ENCODE measurements at regions not wholly inside any gene's neighbourhood (a gene's known extent, or its start where the extent isn't known, plus 50 kb on each side); places are given as distances from the start of the nearest gene placed in this dataset.

DNA sequence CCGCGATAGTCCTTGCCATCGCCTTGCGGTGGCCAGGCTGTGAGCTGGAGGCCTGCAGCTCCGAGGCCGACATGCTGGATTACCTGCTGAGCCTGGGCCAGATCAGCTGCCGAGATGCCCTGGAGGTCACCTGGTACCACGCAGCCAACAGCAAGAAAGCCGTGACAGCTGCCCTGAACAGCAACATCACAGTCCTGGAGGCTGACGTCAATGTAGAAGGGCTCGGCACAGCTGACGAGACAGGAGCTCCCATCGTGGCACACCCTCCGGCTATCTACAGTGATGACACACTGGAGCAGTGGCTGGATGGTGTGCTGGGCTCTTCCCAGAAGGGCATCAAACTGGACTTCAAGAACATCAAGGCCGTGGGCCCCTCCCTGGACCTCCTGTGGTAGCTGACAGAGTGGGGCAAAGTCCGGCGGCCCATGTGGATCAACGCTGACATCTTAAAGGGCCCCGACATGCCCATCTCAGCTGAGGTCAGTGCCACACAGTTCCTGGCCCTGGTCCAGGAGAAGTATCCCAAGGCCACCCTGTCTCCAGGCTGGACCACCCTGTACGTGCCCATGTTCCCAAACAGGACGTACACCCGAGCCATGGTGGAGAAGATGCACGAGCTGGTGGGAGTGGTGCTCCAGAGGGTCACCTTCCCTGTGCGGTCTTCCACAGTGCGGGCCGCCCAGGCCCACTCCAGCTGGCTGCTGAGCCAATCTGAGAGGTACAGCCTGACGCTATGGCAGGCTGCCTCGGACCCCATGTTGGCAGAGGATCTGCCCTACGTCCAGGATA is 70.2 kb downstream of the FAM43A start:
- Histone ChIP-seq H3K9ac (ENCODE audit: low read length in 5 of 5) (no peak overlapping the region), H3K4me1 (ENCODE audit: control insufficient read depth in 5 of 5, insufficient read depth in 5 of 5, low read length in 5 of 5) (peaks cover under 1 to 21% (median 20%) of the 10 kb centered on the region in 5 donors), H3K4me3 (ENCODE audit: low read depth in 1 of 5, low read length in 5 of 5) (no peak overlapping the region), H3K9me3 (ENCODE audit: control insufficient read depth in 5 of 5, low read length in 5 of 5) (no peaks in the 10 kb centered on the region), H3K27me3 (ENCODE audit: control insufficient read depth in 5 of 5, insufficient read depth in 4 of 5, low read length in 5 of 5) (peaks cover 0 to 6% (median 0%) of the 10 kb centered on the region in 5 donors), H3K27ac (ENCODE audit: low read depth, low read length) (no peak overlapping the region), H3K36me3 (ENCODE audit: control insufficient read depth in 5 of 5, insufficient read depth in 5 of 5, low read length in 5 of 5) (no peaks in the 10 kb centered on the region)

DNA sequence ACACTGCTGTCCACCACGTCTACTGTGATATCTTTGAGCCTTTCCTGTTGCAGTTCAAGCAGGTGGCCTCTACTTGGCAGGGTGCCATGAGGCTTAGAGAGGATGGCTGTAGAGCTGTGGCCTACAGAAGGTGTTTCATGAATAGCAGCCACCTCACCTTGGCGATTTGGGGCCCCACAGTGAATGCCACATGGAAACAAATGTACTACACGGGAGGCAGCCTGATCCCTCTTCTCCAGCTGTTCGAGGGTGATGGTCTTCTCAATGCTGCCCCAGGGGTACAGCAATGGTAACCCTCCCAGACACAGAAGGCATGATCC is 70.7 kb downstream of the FAM43A start:
- Histone ChIP-seq H3K27ac (ENCODE audit: low read depth, low read length) (no peak overlapping the region), H3K4me1 (ENCODE audit: control insufficient read depth in 5 of 5, insufficient read depth in 5 of 5, low read length in 5 of 5) (peaks cover 2 to 25% (median 25%) of the 10 kb centered on the region in 5 donors), H3K27me3 (ENCODE audit: control insufficient read depth in 5 of 5, insufficient read depth in 4 of 5, low read length in 5 of 5) (peaks cover 0 to 9% (median under 1%) of the 10 kb centered on the region in 5 donors), H3K9me3 (ENCODE audit: control insufficient read depth in 5 of 5, low read length in 5 of 5) (no peaks in the 10 kb centered on the region), H3K36me3 (ENCODE audit: control insufficient read depth in 5 of 5, insufficient read depth in 5 of 5, low read length in 5 of 5) (no peaks in the 10 kb centered on the region), H3K4me3 (ENCODE audit: low read depth in 1 of 5, low read length in 5 of 5) (no peak overlapping the region), H3K9ac (ENCODE audit: low read length in 5 of 5) (no peak overlapping the region)

DNA sequence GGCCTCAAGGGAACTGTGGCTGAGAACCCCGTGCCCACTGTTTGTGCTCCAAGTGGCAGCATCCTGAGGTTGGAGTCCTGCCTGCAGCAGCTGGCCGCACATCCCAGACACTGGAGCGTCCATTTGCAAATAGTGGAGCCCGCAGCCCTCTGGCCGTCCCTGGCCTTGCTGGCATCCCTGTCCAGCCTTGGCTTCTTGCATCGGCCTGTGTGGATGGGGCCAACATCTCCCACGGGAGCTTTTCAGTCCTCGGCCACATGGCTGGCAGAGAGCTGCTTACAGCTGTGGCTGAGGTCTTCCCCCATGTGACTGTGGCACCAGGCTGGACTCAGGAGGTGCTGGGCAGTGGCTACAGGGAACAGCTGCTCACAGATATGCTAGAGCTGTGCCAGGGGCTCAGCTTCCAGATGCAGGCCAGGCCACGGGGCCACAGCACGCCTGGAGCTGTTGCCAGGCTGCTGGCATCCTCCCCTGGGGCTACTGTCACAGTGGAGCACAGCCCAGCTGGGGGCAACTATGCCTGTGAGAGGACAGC is 71.2 kb downstream of the FAM43A start:
- no peaks in the 10 kb centered on the region for H3K36me3 ChIP-seq (ENCODE audit: control insufficient read depth in 5 of 5, insufficient read depth in 5 of 5, low read length in 5 of 5)
- H3K4me3 ChIP-seq (ENCODE audit: low read depth in 1 of 5, low read length in 5 of 5) = no peak overlapping the region
- H3K9me3 ChIP-seq (ENCODE audit: control insufficient read depth in 5 of 5, low read length in 5 of 5) = no peaks in the 10 kb centered on the region
- peaks cover 2 to 26% (median 25%) of the 10 kb centered on the region in 5 donors for H3K4me1 ChIP-seq (ENCODE audit: control insufficient read depth in 5 of 5, insufficient read depth in 5 of 5, low read length in 5 of 5)
- H3K9ac ChIP-seq (ENCODE audit: low read length in 5 of 5) = no peak overlapping the region
- H3K27me3 ChIP-seq (ENCODE audit: control insufficient read depth in 5 of 5, insufficient read depth in 4 of 5, low read length in 5 of 5) = peaks cover 0 to 10% (median 4%) of the 10 kb centered on the region in 5 donors
- no peak overlapping the region for H3K27ac ChIP-seq (ENCODE audit: low read depth, low read length)

DNA sequence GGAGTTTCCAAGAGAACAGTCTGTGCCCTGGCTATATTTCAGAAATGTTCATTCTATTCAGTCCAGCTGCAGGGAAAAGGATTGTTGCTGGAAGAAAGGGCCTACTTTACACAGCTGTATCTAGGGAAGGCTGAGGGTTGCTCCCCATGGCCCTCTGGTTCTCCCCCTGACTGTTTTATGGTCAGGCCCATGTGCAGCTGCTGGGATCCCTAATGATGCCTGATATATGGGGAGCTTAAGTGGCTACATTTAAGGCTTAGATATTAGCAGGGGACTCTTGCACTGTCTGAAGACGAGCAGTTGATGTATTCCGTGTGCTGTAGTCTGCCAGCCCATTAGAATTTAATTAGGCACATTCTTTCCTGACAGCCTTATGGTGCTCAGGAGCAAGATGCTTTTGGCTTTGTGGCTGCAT is 72.0 kb downstream of the FAM43A start:
- peaks cover 2 to 26% (median 25%) of the 10 kb centered on the region in 5 donors for H3K4me1 ChIP-seq (ENCODE audit: control insufficient read depth in 5 of 5, insufficient read depth in 5 of 5, low read length in 5 of 5)
- H3K9ac ChIP-seq (ENCODE audit: low read length in 5 of 5) = no peak overlapping the region
- no peak overlapping the region for H3K4me3 ChIP-seq (ENCODE audit: low read depth in 1 of 5, low read length in 5 of 5)

DNA sequence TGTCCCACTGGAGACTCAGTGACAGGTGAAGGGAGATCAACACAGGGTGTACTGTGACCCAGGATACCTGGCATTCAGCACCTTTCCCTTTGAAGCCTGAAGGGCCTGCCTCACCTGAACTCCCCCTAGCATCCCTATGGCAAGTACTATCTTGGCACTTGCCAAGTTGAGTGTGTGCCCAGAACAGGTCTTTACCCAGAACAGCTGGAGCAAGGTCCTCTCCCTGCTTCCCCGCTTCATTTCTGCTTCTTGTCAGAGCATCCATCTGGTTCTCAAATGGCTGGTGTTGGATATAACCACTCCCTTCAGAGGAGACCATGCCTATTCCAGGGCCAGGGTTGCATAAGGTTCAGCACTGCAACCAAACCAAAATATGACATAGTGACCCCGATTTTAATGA is 73.0 kb downstream of the FAM43A start:
- Histone ChIP-seq H3K9ac (ENCODE audit: low read length in 5 of 5) (no peak overlapping the region), H3K36me3 (ENCODE audit: control insufficient read depth in 5 of 5, insufficient read depth in 5 of 5, low read length in 5 of 5) (no peaks in the 10 kb centered on the region), H3K4me3 (ENCODE audit: low read depth in 1 of 5, low read length in 5 of 5) (no peak overlapping the region), H3K27ac (ENCODE audit: low read depth, low read length) (no peak overlapping the region), H3K4me1 (ENCODE audit: control insufficient read depth in 5 of 5, insufficient read depth in 5 of 5, low read length in 5 of 5) (peaks cover 2 to 26% (median 25%) of the 10 kb centered on the region in 5 donors), H3K9me3 (ENCODE audit: control insufficient read depth in 5 of 5, low read length in 5 of 5) (no peaks in the 10 kb centered on the region), H3K27me3 (ENCODE audit: control insufficient read depth in 5 of 5, insufficient read depth in 4 of 5, low read length in 5 of 5) (peaks cover 0 to 10% (median 5%) of the 10 kb centered on the region in 5 donors)

More for the DNA sequence above, 72.0 kb downstream of the FAM43A start:
- Histone ChIP-seq H3K27ac (ENCODE audit: low read depth, low read length) (no peak overlapping the region), H3K9me3 (ENCODE audit: control insufficient read depth in 5 of 5, low read length in 5 of 5) (no peaks in the 10 kb centered on the region), H3K27me3 (ENCODE audit: control insufficient read depth in 5 of 5, insufficient read depth in 4 of 5, low read length in 5 of 5) (peaks cover 0 to 10% (median 5%) of the 10 kb centered on the region in 5 donors), H3K36me3 (ENCODE audit: control insufficient read depth in 5 of 5, insufficient read depth in 5 of 5, low read length in 5 of 5) (no peaks in the 10 kb centered on the region)

DNA sequence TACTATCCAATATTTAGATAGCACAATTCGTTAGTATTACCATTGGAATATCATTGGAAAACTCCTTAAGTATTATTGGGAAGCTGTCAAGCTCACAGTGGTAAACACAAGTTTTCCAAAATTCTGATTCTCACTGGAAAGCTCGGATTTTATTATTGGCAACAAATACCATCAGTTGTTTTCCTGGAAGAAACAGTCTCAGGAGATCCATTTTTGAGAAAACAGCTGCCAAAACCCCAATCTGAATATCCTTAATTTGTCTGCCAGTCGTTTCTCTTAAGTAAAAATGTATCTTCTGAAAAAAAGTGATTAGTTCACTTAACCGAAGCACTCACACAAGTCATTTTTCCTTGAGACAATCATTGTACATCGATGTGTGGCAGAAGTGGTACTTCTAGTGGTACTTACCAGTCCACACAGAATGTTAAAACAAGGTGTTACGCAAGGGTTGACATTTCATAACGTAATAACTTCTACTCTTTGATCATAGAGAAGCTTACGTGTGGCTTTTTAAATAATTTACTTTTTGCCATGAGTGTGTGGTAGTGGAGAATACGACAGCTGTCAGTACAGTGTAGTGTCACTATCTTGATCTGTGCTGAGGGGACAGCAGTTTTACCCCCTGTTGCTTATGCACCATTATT is 74.9 kb downstream of the FAM43A start:
- Histone ChIP-seq H3K4me1 (ENCODE audit: control insufficient read depth in 5 of 5, insufficient read depth in 5 of 5, low read length in 5 of 5) (peaks cover 2 to 26% (median 25%) of the 10 kb centered on the region in 5 donors), H3K9ac (ENCODE audit: low read length in 5 of 5) (no peak overlapping the region), H3K9me3 (ENCODE audit: control insufficient read depth in 5 of 5, low read length in 5 of 5) (no peaks in the 10 kb centered on the region), H3K27ac (ENCODE audit: low read depth, low read length) (no peak overlapping the region), H3K4me3 (ENCODE audit: low read depth in 1 of 5, low read length in 5 of 5) (no peak overlapping the region), H3K27me3 (ENCODE audit: control insufficient read depth in 5 of 5, insufficient read depth in 4 of 5, low read length in 5 of 5) (peaks cover 0 to 10% (median 5%) of the 10 kb centered on the region in 5 donors), H3K36me3 (ENCODE audit: control insufficient read depth in 5 of 5, insufficient read depth in 5 of 5, low read length in 5 of 5) (no peaks in the 10 kb centered on the region)

DNA sequence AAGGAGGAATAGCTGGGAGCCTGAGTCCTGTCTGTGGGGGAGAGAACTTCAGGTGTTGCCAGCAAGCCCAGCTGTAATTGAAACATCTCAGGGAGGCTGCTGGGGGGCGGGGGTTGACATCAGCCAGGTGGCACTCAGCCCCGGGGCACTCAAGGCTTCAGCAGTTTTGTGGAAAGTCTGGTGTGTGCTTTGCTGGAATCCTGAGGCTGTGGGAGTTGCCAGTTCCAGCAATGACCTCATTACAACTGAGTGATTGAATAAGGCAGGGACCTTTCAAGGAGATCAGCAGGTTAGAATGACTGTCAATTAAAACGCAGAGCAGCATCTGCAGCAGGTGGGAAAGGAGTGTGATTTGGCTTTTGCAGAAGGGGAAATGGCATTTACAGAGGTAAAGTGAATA is 75.7 kb downstream of the FAM43A start:
- H3K27ac ChIP-seq (ENCODE audit: low read depth, low read length) = no peak overlapping the region
- no peaks in the 10 kb centered on the region for H3K36me3 ChIP-seq (ENCODE audit: control insufficient read depth in 5 of 5, insufficient read depth in 5 of 5, low read length in 5 of 5)
- peaks cover 0 to 10% (median 5%) of the 10 kb centered on the region in 5 donors for H3K27me3 ChIP-seq (ENCODE audit: control insufficient read depth in 5 of 5, insufficient read depth in 4 of 5, low read length in 5 of 5)
- peaks cover 2 to 26% (median 25%) of the 10 kb centered on the region in 5 donors for H3K4me1 ChIP-seq (ENCODE audit: control insufficient read depth in 5 of 5, insufficient read depth in 5 of 5, low read length in 5 of 5)
- H3K9me3 ChIP-seq (ENCODE audit: control insufficient read depth in 5 of 5, low read length in 5 of 5) = no peaks in the 10 kb centered on the region
- no peak overlapping the region for H3K4me3 ChIP-seq (ENCODE audit: low read depth in 1 of 5, low read length in 5 of 5)
- H3K9ac ChIP-seq (ENCODE audit: low read length in 5 of 5) = no peak overlapping the region

DNA sequence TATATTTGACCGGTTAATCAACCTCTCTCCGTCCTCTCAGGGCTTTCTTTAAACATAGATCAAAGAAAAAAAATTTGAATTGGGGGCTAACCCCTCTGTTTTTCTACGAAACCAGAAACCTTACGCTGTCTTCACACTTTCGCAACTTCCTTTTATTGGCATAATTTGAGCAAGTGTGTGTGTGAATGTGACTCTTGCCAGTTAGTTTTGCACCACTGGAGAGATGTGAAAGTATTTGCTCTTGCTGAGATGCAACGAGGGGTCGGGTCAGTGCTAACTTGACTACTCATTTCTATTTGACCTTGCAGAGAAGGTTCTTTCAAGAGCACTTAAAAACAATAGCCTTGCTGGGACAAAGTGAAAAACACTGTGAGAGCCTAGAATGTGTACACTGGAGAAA is 81.2 kb downstream of the FAM43A start:
- Histone ChIP-seq H3K4me3 (ENCODE audit: low read depth in 1 of 5, low read length in 5 of 5) (no peak overlapping the region), H3K27ac (ENCODE audit: low read depth, low read length) (no peak overlapping the region), H3K36me3 (ENCODE audit: control insufficient read depth in 5 of 5, insufficient read depth in 5 of 5, low read length in 5 of 5) (no peaks in the 10 kb centered on the region), H3K9me3 (ENCODE audit: control insufficient read depth in 5 of 5, low read length in 5 of 5) (no peaks in the 10 kb centered on the region), H3K4me1 (ENCODE audit: control insufficient read depth in 5 of 5, insufficient read depth in 5 of 5, low read length in 5 of 5) (peaks cover 2 to 16% (median 11%) of the 10 kb centered on the region in 5 donors), H3K27me3 (ENCODE audit: control insufficient read depth in 5 of 5, insufficient read depth in 4 of 5, low read length in 5 of 5) (peaks cover 0 to 13% (median 3%) of the 10 kb centered on the region in 5 donors), H3K9ac (ENCODE audit: low read length in 5 of 5) (no peak overlapping the region)

DNA sequence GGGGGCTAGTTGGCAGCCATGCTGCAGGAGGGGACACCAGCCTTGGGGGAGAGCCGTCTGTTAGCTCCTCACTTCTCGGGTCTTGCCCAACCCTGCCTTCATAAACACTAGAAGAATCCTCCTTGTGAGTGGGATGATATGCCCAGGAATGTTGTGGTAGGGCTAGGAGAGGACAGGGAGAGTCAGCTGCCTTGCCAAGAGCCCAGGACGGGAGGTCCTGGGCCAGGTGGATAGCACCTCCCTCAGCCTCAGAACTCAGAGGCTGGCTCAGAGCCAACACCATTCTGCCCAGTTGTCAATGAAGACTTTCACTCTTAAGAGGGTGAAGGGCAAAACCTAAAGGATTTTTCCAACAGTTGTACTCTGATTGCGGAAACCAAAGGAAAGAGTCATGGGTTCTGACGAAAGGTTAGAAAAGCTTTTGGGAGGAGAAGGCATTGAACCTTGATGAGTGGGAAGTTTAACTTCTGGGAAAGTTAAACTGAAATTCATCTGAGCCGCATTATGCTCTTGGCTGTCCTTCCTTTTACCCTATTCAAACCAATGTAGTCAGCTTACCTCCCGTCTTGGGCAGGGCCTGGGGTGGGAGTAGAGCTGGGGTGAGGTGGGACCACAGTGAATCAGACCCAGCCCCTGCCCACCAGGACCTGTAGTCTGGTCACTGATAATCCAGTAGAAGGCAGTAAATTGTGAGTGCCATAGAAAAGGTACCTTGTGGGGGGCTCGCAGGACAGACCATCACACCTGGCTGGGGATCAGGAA is 81.9 kb downstream of the FAM43A start:
- peaks cover 0 to 16% (median 8%) of the 10 kb centered on the region in 5 donors for H3K27me3 ChIP-seq (ENCODE audit: control insufficient read depth in 5 of 5, insufficient read depth in 4 of 5, low read length in 5 of 5)
- H3K4me3 ChIP-seq (ENCODE audit: low read depth in 1 of 5, low read length in 5 of 5) = no peak overlapping the region
- H3K4me1 ChIP-seq (ENCODE audit: control insufficient read depth in 5 of 5, insufficient read depth in 5 of 5, low read length in 5 of 5) = peaks cover 3 to 17% (median 14%) of the 10 kb centered on the region in 5 donors
- no peak overlapping the region for H3K27ac ChIP-seq (ENCODE audit: low read depth, low read length)
- no peaks in the 10 kb centered on the region for H3K9me3 ChIP-seq (ENCODE audit: control insufficient read depth in 5 of 5, low read length in 5 of 5)
- no peak overlapping the region for H3K9ac ChIP-seq (ENCODE audit: low read length in 5 of 5)
- H3K36me3 ChIP-seq (ENCODE audit: control insufficient read depth in 5 of 5, insufficient read depth in 5 of 5, low read length in 5 of 5) = no peaks in the 10 kb centered on the region
